Stimulated activated CD4-positive, alpha-beta T cell treated with anti-CD3 and anti-CD28 coated beads, Interleukin-4, amount 100 ng/mL, for 1 hour (primary cell): ENCODE measurements at regions not wholly inside any gene's neighbourhood (a gene's known extent, or its start where the extent isn't known, plus 50 kb on each side); places are given as distances from the start of the nearest gene placed in this dataset.

Experiments
- DNase-seq: peaks from one replicate; pipeline ENCODE4 v3.0.0-alpha.2; 2020

- DNase-seq = no peak
These were observed 206.2 kb upstream of the ADAMTS5 start for GRCh38 chr21:27173053-27173452.

GRCh38 chr21:27171707-27172106, 204.8 kb upstream of the ADAMTS5 start:
- no peak for DNase-seq

DNA sequence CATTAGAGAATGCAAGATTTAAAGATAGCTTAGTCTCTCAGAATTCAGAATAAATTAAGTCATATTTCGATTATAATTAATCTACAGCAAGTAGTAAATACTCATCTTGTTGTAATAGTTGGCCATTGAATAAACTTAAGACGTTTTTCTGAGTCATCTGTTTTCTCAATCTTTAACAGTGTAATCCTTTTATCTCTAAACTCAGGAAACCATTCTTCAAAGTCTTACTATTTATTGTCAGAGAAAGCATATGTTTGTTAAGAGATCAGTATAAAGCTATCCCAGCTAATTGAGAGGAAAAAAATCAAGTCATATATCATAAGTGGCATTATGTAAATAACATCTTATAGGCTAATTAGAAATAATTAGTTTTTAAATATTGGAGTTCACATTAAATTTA, 201.2 kb upstream of the ADAMTS5 start:
- no peak for DNase-seq

GRCh38 chr21:27164208-27165177, 197.6 kb upstream of the ADAMTS5 start:
- DNase-seq = no peak

GRCh38 chr21:27158967-27159366, 192.1 kb upstream of the ADAMTS5 start:
- DNase-seq = no peak

- no peak for DNase-seq
These were observed 190.2 kb upstream of the ADAMTS5 start for GRCh38 chr21:27157097-27157496.

GRCh38 chr21:27156666-27157065, 189.8 kb upstream of the ADAMTS5 start:
- no peak for DNase-seq

- DNase-seq = no peak
These were observed 188.2 kb upstream of the ADAMTS5 start for GRCh38 chr21:27155130-27155500.

DNA sequence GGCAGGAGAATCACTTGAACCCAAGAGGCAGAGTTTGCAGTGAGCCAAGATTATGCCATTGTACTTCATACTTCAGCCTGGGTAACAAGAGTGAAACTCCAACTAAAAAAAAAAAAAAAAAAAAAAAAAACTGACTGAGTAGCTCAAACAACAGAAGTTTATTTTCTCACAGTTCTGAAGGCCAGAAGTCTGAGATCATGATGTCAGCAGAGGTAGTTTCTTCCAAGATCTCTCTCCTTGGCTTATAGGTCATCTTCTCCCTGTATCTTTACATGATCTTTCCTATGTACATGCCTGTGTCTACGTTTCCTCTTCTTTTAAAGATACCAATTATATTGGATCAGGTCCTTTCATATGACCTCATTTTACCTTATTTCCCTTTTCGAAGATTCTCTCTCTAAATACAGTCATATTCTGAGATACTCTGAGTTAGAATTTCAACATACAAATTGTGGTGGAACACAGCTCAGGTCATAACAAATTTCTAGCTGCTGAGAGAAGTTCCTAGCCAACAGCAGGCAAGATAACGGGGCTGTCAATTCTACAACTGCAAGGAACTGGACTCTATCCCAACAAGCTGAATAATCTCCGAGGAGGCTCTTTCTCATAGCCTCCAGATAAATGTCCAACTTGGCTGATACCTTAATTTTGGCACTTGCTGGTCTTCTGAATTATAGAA, 187.7 kb upstream of the ADAMTS5 start:
- no peak for DNase-seq

DNA sequence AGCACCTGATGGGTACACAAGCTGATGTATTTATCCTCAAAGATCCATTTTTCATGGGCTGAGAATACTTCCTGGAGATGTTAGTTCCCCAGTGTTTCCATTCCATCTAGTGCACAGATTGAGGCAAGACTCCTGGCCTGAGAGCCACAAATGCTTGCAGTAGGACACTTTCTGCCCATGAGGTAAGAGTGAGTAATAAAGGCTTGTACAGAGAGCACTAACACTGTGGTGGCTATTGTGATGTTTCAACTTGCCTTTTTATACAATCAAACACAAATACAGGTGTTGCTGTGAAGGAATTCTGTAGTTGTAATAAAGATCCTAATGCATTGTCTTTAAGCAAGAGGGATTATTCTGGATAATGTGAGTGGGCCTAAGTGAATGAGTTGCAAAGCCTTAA, 186.1 kb upstream of the ADAMTS5 start:
- DNase-seq = no peak

DNA sequence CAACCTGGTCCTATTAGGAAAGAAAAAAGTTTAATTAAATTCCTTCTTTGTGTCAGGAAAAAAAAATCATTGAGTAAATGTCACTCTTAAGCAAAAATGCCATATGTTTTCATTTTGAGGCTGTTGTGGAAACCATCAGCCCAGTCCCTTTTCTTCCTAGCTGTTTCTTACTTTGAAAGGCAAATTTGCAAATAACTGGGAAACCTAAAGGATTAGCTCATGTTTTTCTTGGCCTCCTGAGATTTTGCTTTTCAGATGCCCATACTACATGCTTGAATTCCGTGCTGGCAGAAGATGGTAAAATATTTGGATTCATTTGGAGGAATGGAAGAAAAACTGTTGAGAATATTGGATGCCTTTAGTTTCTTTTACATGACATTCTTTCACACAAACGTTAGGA, 182.1 kb upstream of the ADAMTS5 start:
- no peak for DNase-seq

- DNase-seq = no peak
These were observed 179.4 kb upstream of the ADAMTS5 start for GRCh38 chr21:27146268-27146667.

DNA sequence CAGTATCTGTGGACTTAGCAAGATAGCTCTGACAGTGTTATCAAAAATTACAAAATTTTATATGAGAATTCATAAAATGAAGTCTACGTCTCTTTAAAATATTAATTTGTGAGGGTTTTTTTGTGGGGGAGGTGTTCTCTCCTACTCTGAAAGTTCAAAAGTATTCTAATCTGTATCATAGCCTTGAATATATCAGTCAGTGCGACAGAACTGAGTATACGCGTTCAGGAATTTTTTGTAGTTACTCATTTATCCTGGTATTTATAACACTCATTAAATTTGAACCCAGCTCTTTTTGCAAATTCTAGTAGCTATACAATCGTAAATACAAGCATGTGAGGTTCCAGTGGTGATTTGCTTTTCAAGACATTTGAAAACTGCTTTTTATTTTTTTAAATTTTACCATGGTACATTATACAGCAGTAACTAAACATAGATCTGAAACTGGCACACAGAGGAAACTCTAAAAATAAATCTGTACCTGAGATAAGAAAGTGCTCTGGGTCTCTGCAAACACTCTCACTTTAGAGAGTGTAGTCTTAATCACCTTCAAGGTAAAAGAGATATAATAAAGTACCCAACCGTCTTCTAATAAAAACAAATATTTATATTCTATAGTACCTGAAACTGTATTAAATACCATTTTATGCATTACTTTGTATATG, 178.4 kb upstream of the ADAMTS5 start:
- DNase-seq = no peak

DNA sequence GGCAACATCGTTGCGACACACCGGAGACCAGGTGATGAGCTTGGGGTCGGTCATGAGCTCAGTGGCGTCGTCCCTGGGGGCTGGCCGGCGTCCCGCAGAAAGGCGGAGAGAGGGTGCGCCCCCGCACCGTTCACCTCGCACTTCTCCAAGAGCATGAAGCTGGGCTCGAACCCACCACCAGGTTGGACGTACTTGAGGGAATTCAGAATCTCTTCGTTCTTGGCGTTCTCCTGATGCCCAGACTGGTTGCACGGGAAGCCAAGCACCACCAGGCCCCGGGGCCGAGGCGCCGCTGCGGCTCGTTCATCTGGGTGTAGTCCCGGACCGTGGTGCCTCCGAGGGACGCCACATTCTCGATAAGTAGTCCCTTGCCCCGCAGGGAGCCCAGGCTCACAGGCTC, 176.6 kb upstream of the ADAMTS5 start:
- DNase-seq = no peak

DNA sequence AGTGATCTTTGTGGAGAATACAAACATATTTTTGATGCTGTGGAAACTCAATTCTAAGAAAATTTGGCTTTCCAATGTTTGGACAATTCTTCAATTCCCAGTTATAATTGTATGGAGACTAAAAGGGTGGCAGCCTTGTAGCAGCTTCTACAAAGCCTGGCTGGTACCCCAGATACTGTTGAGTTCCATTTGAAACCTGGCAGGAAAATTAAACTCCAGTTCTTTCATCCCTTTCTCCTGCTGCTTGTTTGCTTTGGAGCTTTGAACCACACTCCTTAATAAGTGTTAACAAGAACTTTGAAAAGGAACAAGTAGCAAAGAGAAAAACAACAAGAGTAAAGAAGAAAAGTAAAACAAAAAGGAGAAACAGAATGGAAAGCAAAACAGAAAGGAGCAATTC, 172.6 kb upstream of the ADAMTS5 start:
- DNase-seq = no peak

DNA sequence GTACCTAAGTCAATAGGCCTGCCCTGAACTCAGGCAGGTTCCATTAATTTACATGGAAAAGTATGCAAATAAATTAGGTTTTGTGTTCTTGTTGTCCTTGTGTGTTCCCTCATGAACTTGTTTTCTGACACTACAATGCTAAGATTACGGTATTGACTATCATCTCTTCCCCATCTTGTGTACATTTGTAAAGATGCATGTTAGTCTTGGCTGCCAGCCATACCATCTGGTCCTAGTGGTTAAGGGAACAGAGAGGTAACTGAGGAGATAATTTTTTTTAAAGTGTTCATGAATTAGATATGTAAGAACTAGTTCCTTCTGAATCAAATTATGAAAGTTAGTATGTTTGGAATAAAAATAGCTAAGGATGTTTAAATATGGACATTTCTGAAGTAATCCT, 167.6 kb upstream of the ADAMTS5 start:
- no peak for DNase-seq

DNA sequence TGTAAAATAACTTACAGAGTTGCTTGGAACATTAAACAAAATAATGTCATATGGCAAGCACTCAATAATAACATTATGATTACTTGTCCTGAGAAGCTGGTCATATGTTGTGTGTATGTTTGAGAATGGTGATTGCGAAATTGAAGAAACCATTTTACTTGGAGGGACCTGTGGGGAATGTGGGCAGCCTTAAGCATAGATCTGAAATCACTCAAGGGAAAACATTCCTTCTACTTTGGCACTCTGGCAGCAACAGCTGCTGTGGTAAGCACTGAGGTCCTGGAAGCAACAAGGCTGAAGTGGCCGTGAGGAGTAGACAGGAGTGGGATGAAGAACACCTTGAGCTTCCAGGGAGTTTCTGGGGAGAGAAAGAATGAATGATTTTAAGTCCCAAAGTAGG, 165.4 kb upstream of the ADAMTS5 start:
- DNase-seq = no peak

GRCh38 chr21:27130154-27130553, 163.3 kb upstream of the ADAMTS5 start:
- DNase-seq = no peak

GRCh38 chr21:27129694-27130093, 162.8 kb upstream of the ADAMTS5 start:
- DNase-seq = no peak

DNA sequence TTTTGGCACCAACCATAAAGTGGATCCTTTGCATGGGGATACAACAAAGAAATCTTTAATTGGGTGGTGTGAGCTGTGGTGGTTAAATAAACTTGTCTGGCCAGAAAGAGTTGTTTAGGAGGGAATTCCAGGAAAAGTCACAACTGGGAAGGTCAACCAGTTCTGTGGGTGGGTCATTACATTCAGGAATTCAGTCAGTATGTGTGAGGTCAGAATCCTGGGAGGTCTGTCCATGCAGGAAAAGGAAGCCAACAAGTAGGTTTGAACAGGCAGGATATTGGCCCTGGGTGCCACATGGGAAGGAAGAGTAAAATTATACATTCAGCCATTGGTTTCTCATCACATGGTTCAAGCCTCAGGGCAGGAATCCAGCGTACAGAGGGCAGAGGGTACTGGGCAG, 162.3 kb upstream of the ADAMTS5 start:
- DNase-seq = no peak

GRCh38 chr21:27126140-27126539, 159.3 kb upstream of the ADAMTS5 start:
- no peak for DNase-seq

- DNase-seq = no peak
These were observed 155.8 kb upstream of the ADAMTS5 start for GRCh38 chr21:27122686-27123085.

- DNase-seq = no peak
These were observed 147.2 kb upstream of the ADAMTS5 start for GRCh38 chr21:27114111-27114510.

GRCh38 chr21:27112186-27112585, 145.3 kb upstream of the ADAMTS5 start:
- no peak for DNase-seq
